Keratinocyte (primary cell): ENCODE measurements at regions not wholly inside any gene's neighbourhood (a gene's known extent, or its start where the extent isn't known, plus 50 kb on each side); places are given as distances from the start of the nearest gene placed in this dataset.

ENCODE experiments used
- DNase-seq: peaks from one replicate; pipeline ENCODE4 v3.0.0-alpha.2; 2011; ENCODE audit warnings: low read depth, missing footprints, low spot score
- FAIRE-seq: peaks from 2 replicates; lab custom pipeline; 2011; peaks lifted over from hg19 to GRCh38; lab: Jason Lieb, UNC
- H2AFZ ChIP-seq: 2 replicates; pipeline ENCODE4 v1.6.0; 2012; ENCODE audit warnings: low read length, control low read depth, inconsistent platforms; ENCODE audit not compliant: control insufficient read depth
- H3K27ac ChIP-seq: 2 replicates; pipeline ENCODE4 v1.5.1; 2011; ENCODE audit warnings: low read length; ENCODE audit not compliant: control insufficient read depth, insufficient read depth
- H3K27me3 ChIP-seq: 3 replicates; pipeline ENCODE4 v1.6.0; 2011; ENCODE audit warnings: low read length; ENCODE audit not compliant: control insufficient read depth, insufficient read depth; ENCODE audit errors: extremely low read depth
- H3K36me3 ChIP-seq, 2 experiments: 2 replicates in 1 of 2; 3 replicates in 1 of 2; pipeline ENCODE4 v1.5.1; 2011; ENCODE audit warnings: low read length in 2 of 2, mild to moderate bottlenecking in 1 of 2; ENCODE audit not compliant: control insufficient read depth in 2 of 2, insufficient read depth in 2 of 2; ENCODE audit errors: extremely low read depth in 1 of 2
- H3K4me1 ChIP-seq: 3 replicates; pipeline ENCODE4 v1.5.1; 2011; ENCODE audit warnings: low read length; ENCODE audit not compliant: control insufficient read depth, insufficient read depth; ENCODE audit errors: extremely low read depth
- H3K4me2 ChIP-seq: 3 replicates; pipeline ENCODE4 v1.6.0; 2011; ENCODE audit warnings: low read depth, low read length; ENCODE audit not compliant: control insufficient read depth, insufficient read depth; ENCODE audit errors: extremely low read depth
- H3K4me3 ChIP-seq, 3 experiments: fragments of 200-600 bp in 1 of 3; sonication (generic) in 1 of 3; 2 replicates in 2 of 3; 3 replicates in 1 of 3; pipeline ENCODE4 v1.5.1; 2011 to 2016; ENCODE audit warnings: low read length in 3 of 3, mild to moderate bottlenecking in 3 of 3, control low read depth in 2 of 3, inconsistent platforms in 1 of 3, low read depth in 1 of 3, mixed read lengths in 1 of 3, mixed run types in 1 of 3, moderate library complexity in 1 of 3; ENCODE audit not compliant: control insufficient read depth in 2 of 3, insufficient read depth in 2 of 3; ENCODE audit errors: extremely low read depth in 1 of 3
- H3K79me2 ChIP-seq: 2 replicates; pipeline ENCODE4 v1.6.0; 2012; ENCODE audit warnings: low read length; ENCODE audit not compliant: control insufficient read depth, insufficient read depth
- H3K9ac ChIP-seq: 3 replicates; pipeline ENCODE4 v1.6.0; 2011; ENCODE audit warnings: low read length; ENCODE audit not compliant: control insufficient read depth, insufficient read depth; ENCODE audit errors: extremely low read depth
- H3K9me1 ChIP-seq: 3 replicates; pipeline ENCODE4 v1.6.0; 2011; ENCODE audit warnings: low read length; ENCODE audit not compliant: control insufficient read depth, insufficient read depth; ENCODE audit errors: extremely low read depth
- H3K9me3 ChIP-seq: 2 replicates; pipeline ENCODE4 v1.5.1; 2012; ENCODE audit warnings: low read depth, low read length; ENCODE audit not compliant: control insufficient read depth
- H4K20me1 ChIP-seq: 3 replicates; pipeline ENCODE4 v1.6.0; 2011; ENCODE audit warnings: low read length; ENCODE audit not compliant: control insufficient read depth, insufficient read depth; ENCODE audit errors: extremely low read depth
- CTCF ChIP-seq, 3 experiments: IDR thresholded peaks in 1 of 3; conservative IDR thresholded peaks in 1 of 3; optimal IDR thresholded peaks in 1 of 3; 2 replicates in 2 of 3; 3 replicates in 1 of 3; pipeline versions ENCODE3 to v1.5.1; 2011; ENCODE audit warnings: low read length in 3 of 3, mild to moderate bottlenecking in 3 of 3, moderate library complexity in 2 of 3, control low read depth in 1 of 3, inconsistent platforms in 1 of 3; ENCODE audit not compliant: insufficient read depth in 2 of 3; ENCODE audit errors: extremely low read depth in 1 of 3
- EZH2 ChIP-seq: IDR thresholded peaks from one replicate; pipeline ENCODE4 v1.6.1; 2012; ENCODE audit warnings: inconsistent platforms, mild to moderate bottlenecking, low read length, moderate library complexity
- dilution Hi-C: fragments of 300-500 bp; cut with MboI; formaldehyde crosslinking; loops from one replicate; pipeline ENCODE4 v1.7.0; 2020; ENCODE audit warnings: low sequenced_read_pairs; ENCODE audit not compliant: extremely low pct_ligation_motif_present

GRCh38 chr13:34021619-34022018 is 203.7 kb downstream of the RFC3 start:
- Histone ChIP-seq H3K4me2 (no peak overlapping the region), H3K9me3 (peaks cover 2% of the 10 kb centered on the region), H3K27me3 (no peaks in the 10 kb centered on the region), H3K79me2 (no peaks in the 10 kb centered on the region), H3K9me1 (no peaks in the 10 kb centered on the region), H3K36me3 (no peaks in the 10 kb centered on the region), H3K4me3 (no peak overlapping the region), H3K9ac (no peak overlapping the region), H3K4me1 (peaks cover 12% of the 10 kb centered on the region), H4K20me1 (no peaks in the 10 kb centered on the region), H3K27ac (no peak overlapping the region), H2AFZ (no peak overlapping the region)
- no peak for FAIRE-seq
- TF ChIP-seq EZH2 (no peak), CTCF (optimal IDR thresholded peaks at IDR 0.05 in 1 of 3, IDR thresholded peaks at IDR 0.05 in 1 of 3, conservative IDR thresholded peaks at IDR 0.05 in 1 of 3; ENCODE audit: extremely low read depth in 1 of 3, insufficient read depth in 2 of 3, low read length in 3 of 3) (no peak)
- dilution Hi-C loops: no loop called here
- no peak for DNase-seq

- Histone ChIP-seq H3K4me1 (peaks cover 9% of the 10 kb centered on the region), H3K36me3 (no peaks in the 10 kb centered on the region), H3K9me3 (peaks cover 2% of the 10 kb centered on the region), H3K4me2 (no peak overlapping the region), H3K79me2 (no peaks in the 10 kb centered on the region), H3K9ac (no peak overlapping the region), H3K9me1 (no peaks in the 10 kb centered on the region), H3K27ac (peak overlapping the region; percentile 4), H2AFZ (no peak overlapping the region), H4K20me1 (no peaks in the 10 kb centered on the region), H3K27me3 (no peaks in the 10 kb centered on the region), H3K4me3 (no peak overlapping the region)
- FAIRE-seq: peak; percentile 48
- dilution Hi-C loops: no loop called here
- no peak for DNase-seq
- TF ChIP-seq CTCF (optimal IDR thresholded peaks at IDR 0.05 in 1 of 3, IDR thresholded peaks at IDR 0.05 in 1 of 3, conservative IDR thresholded peaks at IDR 0.05 in 1 of 3; ENCODE audit: extremely low read depth in 1 of 3, insufficient read depth in 2 of 3, low read length in 3 of 3): no peak
Measured at GRCh38 chr13:34025746-34026145, 207.8 kb downstream of the RFC3 start.
